Heart left ventricle (tissue), 13 donors: ENCODE measurements at regions not wholly inside any gene's neighbourhood (a gene's known extent, or its start where the extent isn't known, plus 50 kb on each side); places are given as distances from the start of the nearest gene placed in this dataset.

Source experiments
- CTCF ChIP-seq, 12 donors: fragments of 200-600 bp; sonication (generic) in 4 of 12; IDR thresholded peaks; one replicate each; pipeline versions ENCODE4 v1.5.0 to v1.8.0; 2018 to 2022; ENCODE audit warnings: antibody characterized with exemption in 12 of 12, mild to moderate bottlenecking in 5 of 12
- POLR2A ChIP-seq, 2 donors: fragments of 450-650 bp; IDR thresholded peaks; one replicate each; pipeline ENCODE4 v1.6.1; 2017; ENCODE audit warnings: antibody characterized with exemption in 2 of 2, mild to moderate bottlenecking in 2 of 2, moderate library complexity in 2 of 2
- donor health status: ischemic (EF 13 %, LVEDD 7.1; RV severe dilation, severe dysfunction).
- donor health status: DM: no; HTN: yes; CAD: no.
- donor health status: DM: no; HTN: no; CAD: no.
- donor health status: ischemic (EF 25% LVEDD 6.9; RV normal size, moderate dysfunction).
- donor health status: ischemic (EF 25% LVEDD 5.7; RV mildly dilated, moderate dysfunction).
- donor health status: ischemic (EF 35%, LVEDD 5.7; RV mildly dilated, moderate dysfunction).
- donor health status: nonischemic (EF 11% LVEDD 7.7; RV severe dilation, severe dysfunction).
- donor health status: DM: yes; HTN: yes; CAD: no.
- donor health status: PGD.
- donor health status: ischemic (EF 29% LVEDD 5.4; RV normal size, mild dysfunction).
- donor health status: nonischemic (EF 23%, LVEDD 6.1; RV moderate dilation, normal function).

DNA sequence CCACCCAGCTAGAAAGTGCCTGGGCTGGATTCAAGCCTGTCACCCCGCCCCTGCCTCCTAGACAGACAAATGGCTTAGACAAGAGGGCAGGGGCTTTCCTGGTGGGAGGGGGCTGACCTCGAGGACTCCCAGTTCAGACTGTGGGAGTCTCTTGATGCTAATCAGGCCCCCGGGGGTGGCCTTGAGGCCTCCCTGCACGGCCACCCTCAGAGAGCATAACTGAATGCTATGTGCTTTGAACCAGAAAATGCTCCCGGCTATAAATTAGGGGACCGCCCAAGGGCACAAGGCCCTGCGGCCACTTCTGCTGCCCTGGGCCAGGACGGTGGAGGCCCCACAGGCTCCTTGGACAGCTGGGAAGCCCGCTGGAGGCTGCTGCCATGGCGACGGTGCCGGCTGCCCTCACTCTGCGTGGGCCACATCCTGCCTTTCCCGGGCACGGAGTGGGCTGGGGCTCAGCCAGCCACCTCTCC is 111.0 kb upstream of the NCOR2 start:
- TF ChIP-seq CTCF (IDR thresholded peaks at IDR 0.05) (no peak), POLR2A (IDR thresholded peaks at IDR 0.05) (no peak)
